KOPT-K1 (cell line): ENCODE measurements at regions not wholly inside any gene's neighbourhood (a gene's known extent, or its start where the extent isn't known, plus 50 kb on each side); places are given as distances from the start of the nearest gene placed in this dataset.

Experiments used
- H3K27ac ChIP-seq: fragments of 200-600 bp; sonication (generic); 2 replicates; pipeline ENCODE4 v1.5.1; 2016; ENCODE audit warnings: antibody characterized with exemption, mild to moderate bottlenecking, low read depth, low read length; ENCODE audit not compliant: poor library complexity, severe bottlenecking
- H3K36me3 ChIP-seq: fragments of 200-600 bp; sonication (generic); 2 replicates; pipeline ENCODE4 v1.5.1; 2017; ENCODE audit warnings: antibody characterized with exemption, mild to moderate bottlenecking, low read length, moderate library complexity; ENCODE audit not compliant: insufficient read depth
- H3K9me3 ChIP-seq: fragments of 200-600 bp; sonication (generic); 2 replicates; pipeline ENCODE4 v1.5.1; 2017; ENCODE audit warnings: antibody characterized with exemption, low read length, mild to moderate bottlenecking; ENCODE audit not compliant: insufficient read depth, poor library complexity, severe bottlenecking

- H3K36me3 ChIP-seq = no peaks in the 10 kb centered on the region
- no peak overlapping the region for H3K27ac ChIP-seq
- H3K9me3 ChIP-seq = no peaks in the 10 kb centered on the region
Observed at GRCh38 chr15:39242345-39242744, 338.5 kb upstream of the THBS1 start.

DNA sequence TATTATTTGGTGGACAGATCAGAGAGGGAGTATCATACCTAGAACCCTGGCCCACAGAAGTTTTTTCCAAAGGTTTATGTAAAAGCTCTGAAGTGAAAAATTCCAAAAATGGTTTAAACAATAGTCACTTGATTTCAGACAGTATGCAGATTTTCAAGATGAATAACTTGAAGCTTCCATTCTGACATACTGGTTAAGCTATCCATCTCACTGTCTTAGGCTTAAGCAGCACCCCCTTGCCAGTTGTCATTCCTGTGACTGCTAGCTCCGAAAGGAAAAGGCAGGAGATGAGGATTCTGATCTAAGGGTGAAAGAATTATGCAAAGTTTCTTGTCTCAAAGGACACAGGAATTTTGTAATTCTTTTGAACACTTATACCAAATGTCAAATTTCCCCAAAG is 337.5 kb upstream of the THBS1 start:
- no peak overlapping the region for H3K27ac ChIP-seq
- H3K9me3 ChIP-seq = no peaks in the 10 kb centered on the region
- no peaks in the 10 kb centered on the region for H3K36me3 ChIP-seq

- no peaks in the 10 kb centered on the region for H3K36me3 ChIP-seq
- no peak overlapping the region for H3K27ac ChIP-seq
- H3K9me3 ChIP-seq = no peaks in the 10 kb centered on the region
Observed at GRCh38 chr15:39244776-39245175, 336.1 kb upstream of the THBS1 start.

DNA sequence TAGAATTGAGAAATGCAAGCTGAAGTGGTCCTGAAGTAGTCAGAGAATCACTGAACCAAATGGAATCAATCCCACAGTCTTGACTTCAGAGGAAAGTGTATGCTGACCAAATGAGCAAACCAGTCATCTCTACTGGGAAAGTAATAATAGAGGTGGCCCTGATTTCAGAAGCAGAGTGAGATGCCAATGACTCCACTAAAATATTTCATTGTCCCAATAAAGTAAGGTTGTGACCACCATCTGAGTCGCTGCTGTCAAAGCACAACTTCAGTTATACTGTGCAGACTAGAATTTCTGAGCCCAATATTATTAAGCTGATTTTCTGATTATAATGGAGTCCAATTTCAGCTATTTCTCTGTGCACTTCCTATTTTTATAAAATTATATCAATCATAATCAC is 334.4 kb upstream of the THBS1 start:
- Histone ChIP-seq H3K36me3 (no peaks in the 10 kb centered on the region), H3K9me3 (no peaks in the 10 kb centered on the region), H3K27ac (no peak overlapping the region)

DNA sequence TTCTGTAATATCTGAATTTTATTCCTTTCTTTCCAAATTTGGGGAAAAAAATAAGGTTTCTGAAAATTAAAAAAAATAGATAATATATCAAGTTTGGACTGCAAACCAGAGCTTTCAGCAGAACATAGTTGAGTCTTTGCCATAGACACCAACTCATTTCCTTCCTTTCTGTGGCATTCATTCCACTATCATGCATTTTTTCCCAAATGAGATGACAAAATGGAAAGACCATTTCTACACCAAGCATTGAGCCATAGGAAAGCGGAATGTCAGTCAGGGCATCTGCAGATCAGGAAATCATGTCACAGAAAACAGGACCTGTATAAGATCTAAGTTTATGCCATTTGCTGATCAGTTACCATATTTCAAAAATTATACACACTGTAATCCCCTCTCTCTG is 333.3 kb upstream of the THBS1 start:
- no peaks in the 10 kb centered on the region for H3K36me3 ChIP-seq
- no peak overlapping the region for H3K27ac ChIP-seq
- no peaks in the 10 kb centered on the region for H3K9me3 ChIP-seq

DNA sequence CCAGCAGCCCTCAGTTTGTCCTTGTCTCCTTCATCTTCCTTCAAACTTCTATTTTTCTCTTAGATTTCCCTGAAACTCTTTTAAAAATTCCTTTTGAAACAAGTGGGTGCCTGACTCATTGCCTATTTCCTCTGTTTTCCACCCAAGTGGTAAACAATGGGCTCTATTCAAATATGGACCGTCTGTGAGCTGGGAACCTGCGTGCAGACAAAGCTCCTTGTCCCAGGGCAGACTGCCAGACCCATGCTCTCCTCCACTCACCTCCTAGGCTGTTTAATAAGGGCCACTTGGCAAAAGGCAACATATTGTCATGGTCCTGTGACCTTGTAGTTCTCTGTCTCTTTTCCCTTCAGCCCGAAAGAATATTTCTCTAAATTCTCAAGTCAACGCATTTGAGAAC is 332.7 kb upstream of the THBS1 start:
- H3K27ac ChIP-seq = no peak overlapping the region
- no peaks in the 10 kb centered on the region for H3K9me3 ChIP-seq
- no peaks in the 10 kb centered on the region for H3K36me3 ChIP-seq

DNA sequence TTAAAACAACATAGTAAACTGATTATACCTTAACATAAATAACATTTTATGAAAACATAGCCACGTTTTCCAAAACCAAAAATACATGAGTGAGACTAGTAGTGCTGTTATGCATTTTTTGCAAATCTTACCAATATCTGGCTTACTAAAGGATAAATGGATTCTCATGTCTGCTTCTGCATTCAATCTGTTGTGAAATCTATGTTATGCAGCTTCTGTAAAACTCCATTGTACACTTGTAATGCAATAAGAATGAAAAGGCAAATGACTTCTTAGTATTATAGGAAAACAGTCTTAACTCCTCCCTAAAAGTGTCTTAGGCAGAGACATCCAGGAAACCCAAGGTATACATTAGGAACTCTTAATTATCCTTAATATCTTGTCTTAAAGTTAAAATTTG is 330.9 kb upstream of the THBS1 start:
- H3K27ac ChIP-seq = no peak overlapping the region
- H3K36me3 ChIP-seq = no peaks in the 10 kb centered on the region
- no peaks in the 10 kb centered on the region for H3K9me3 ChIP-seq

GRCh38 chr15:39250460-39251186 is 330.3 kb upstream of the THBS1 start:
- no peaks in the 10 kb centered on the region for H3K36me3 ChIP-seq
- no peaks in the 10 kb centered on the region for H3K9me3 ChIP-seq
- peak overlapping the region; percentile 33 for H3K27ac ChIP-seq

- Histone ChIP-seq H3K27ac (peak overlapping the region; percentile 33), H3K9me3 (no peaks in the 10 kb centered on the region), H3K36me3 (no peaks in the 10 kb centered on the region)
Observed at GRCh38 chr15:39251413-39252133, 329.3 kb upstream of the THBS1 start.

GRCh38 chr15:39252134-39252470 is 328.8 kb upstream of the THBS1 start:
- H3K9me3 ChIP-seq = no peaks in the 10 kb centered on the region
- H3K27ac ChIP-seq = peak overlapping the region; percentile 33
- H3K36me3 ChIP-seq = no peaks in the 10 kb centered on the region

GRCh38 chr15:39253552-39253951 is 327.3 kb upstream of the THBS1 start:
- H3K36me3 ChIP-seq = no peaks in the 10 kb centered on the region
- no peak overlapping the region for H3K27ac ChIP-seq
- H3K9me3 ChIP-seq = no peaks in the 10 kb centered on the region

DNA sequence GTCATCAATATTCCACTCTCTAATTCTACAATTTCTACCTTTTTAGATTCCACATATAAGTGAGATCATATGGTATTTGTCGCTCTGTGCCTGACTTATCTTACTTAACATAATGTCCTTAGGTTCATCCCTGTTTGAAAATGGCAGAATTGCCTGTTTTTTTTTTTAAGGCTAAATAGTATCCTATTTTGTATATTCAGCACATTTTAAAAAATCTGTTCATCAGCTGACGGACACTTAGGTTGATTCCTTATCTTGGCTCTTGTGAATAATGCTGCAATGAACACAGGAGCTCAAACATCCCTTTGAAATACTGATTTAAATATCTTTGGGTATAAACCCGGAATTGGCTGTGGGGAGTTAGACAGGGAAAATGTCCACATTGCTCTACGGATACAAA is 326.7 kb upstream of the THBS1 start:
- no peaks in the 10 kb centered on the region for H3K9me3 ChIP-seq
- no peaks in the 10 kb centered on the region for H3K36me3 ChIP-seq
- H3K27ac ChIP-seq = no peak overlapping the region

DNA sequence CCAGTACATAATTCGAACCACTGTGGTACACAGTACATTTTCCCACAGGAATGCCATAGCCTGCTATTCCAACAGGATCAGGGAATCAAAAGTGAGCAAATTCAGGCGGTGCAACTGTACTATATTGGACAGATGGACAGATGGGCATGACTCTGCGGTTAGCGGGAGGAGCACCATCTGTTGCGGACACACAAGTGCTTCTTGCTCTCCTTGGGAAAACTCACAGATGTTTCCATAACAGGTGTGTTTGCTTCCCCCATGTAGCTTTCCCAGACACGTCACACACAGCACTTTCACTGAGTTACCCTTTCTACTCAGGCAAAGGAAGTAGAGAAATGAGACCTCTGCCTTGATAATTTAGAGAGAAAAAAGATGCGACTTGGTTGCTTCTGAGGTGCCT is 325.1 kb upstream of the THBS1 start:
- no peaks in the 10 kb centered on the region for H3K36me3 ChIP-seq
- H3K27ac ChIP-seq = no peak overlapping the region
- H3K9me3 ChIP-seq = no peaks in the 10 kb centered on the region

DNA sequence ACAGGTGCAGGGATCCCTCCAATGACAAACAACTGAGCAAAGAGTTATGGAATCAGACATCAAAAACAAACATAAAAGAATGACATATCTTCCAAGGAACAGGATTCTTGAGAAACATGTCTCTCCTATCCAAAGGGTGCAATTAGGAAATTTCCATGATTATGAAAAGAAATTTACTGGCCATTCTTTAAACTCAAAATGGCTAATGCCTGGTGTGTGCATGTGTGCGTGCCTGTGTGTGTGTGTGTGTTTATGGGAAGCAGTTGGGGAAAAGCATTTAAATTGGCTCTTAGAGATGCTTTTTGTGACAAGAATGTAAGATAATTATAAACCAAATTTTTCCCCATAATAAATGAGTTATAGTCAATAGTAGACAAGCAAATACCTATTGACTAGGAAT is 320.5 kb upstream of the THBS1 start:
- Histone ChIP-seq H3K9me3 (no peaks in the 10 kb centered on the region), H3K27ac (peak overlapping the region; percentile 12), H3K36me3 (no peaks in the 10 kb centered on the region)

- peak overlapping the region; percentile 12 for H3K27ac ChIP-seq
- no peaks in the 10 kb centered on the region for H3K36me3 ChIP-seq
- H3K9me3 ChIP-seq = no peaks in the 10 kb centered on the region
Observed at GRCh38 chr15:39260791-39261190, 320.1 kb upstream of the THBS1 start.
